ENCODE measurements at regions not wholly inside any gene's neighbourhood (a gene's known extent, or its start where the extent isn't known, plus 50 kb on each side); places are given as distances from the start of the nearest gene placed in this dataset.

DNA sequence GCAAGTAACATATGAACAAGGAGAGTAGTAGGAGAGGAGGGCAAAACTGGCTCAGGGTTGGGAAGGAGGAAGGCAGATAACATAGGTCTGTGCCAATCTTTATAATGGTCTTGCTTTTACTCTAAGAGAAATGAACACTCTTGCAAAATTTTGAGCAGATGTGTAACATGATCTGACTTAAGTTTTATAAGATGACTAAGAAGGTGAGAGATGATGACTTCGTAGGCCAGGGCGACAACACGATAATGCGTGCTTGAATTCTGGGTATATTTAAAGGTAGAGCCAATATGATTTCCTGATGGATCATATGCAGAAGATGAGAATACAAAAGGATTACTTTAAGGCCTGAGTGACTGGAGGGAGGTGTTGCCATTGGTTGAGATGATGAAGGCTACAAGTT is 265.4 kb upstream of the KCNMB2 start:
- TF ChIP-seq POLR2AphosphoS5 (IDR thresholded peaks at IDR 0.05; ENCODE audit: low read depth, low read length) (no peak), TAF1 (IDR thresholded peaks at IDR 0.05; ENCODE audit: low read depth, low read length) (no peak), POLR2A (IDR thresholded peaks at IDR 0.05; ENCODE audit: low read depth, low read length) (no peak)

Measured in GM12891 (cell line).